ENCODE measurements at regions not wholly inside any gene's neighbourhood (a gene's known extent, or its start where the extent isn't known, plus 50 kb on each side); places are given as distances from the start of the nearest gene placed in this dataset.
"Not testable (repeated sequence)": the region's sequence is repeated elsewhere in the genome, so short reads cannot be mapped to it uniquely, and the experiment has no call there.

GRCh38 chr3:106906074-106906473 is 471.2 kb upstream of the CCDC54 start:
- no peak for DNase-seq (ENCODE audit: low read depth)

GRCh38 chr3:106908181-106908938 is 468.9 kb upstream of the CCDC54 start:
- DNase-seq (ENCODE audit: low read depth) = no peak

GRCh38 chr3:106913111-106913698 is 464.0 kb upstream of the CCDC54 start:
- no peak for DNase-seq (ENCODE audit: low read depth)

GRCh38 chr3:106913966-106914365 is 463.3 kb upstream of the CCDC54 start:
- DNase-seq (ENCODE audit: low read depth) = no peak

- no peak for DNase-seq (ENCODE audit: low read depth)
Measured at GRCh38 chr3:106920609-106921008, 456.6 kb upstream of the CCDC54 start.

GRCh38 chr3:106929081-106929480 is 448.2 kb upstream of the CCDC54 start:
- no peak for DNase-seq (ENCODE audit: low read depth)

GRCh38 chr3:106930086-106930485 is 447.2 kb upstream of the CCDC54 start:
- DNase-seq (ENCODE audit: low read depth) = no peak

GRCh38 chr3:106931904-106932303 is 445.3 kb upstream of the CCDC54 start:
- no peak for DNase-seq (ENCODE audit: low read depth)

GRCh38 chr3:106936337-106936736 is 440.9 kb upstream of the CCDC54 start:
- DNase-seq (ENCODE audit: low read depth) = no peak

GRCh38 chr3:106942051-106942450 is 435.2 kb upstream of the CCDC54 start:
- DNase-seq (ENCODE audit: low read depth) = no peak

- DNase-seq (ENCODE audit: low read depth) = no peak
Measured at GRCh38 chr3:106943071-106943470, 434.2 kb upstream of the CCDC54 start.

GRCh38 chr3:106945435-106945834 is 431.8 kb upstream of the CCDC54 start:
- no peak for DNase-seq (ENCODE audit: low read depth)

GRCh38 chr3:106946866-106947265 is 430.4 kb upstream of the CCDC54 start:
- DNase-seq (ENCODE audit: low read depth) = no peak

GRCh38 chr3:106957029-106957428 is 420.2 kb upstream of the CCDC54 start:
- DNase-seq (ENCODE audit: low read depth) = no peak

GRCh38 chr3:106962993-106963392 is 414.2 kb upstream of the CCDC54 start:
- no peak for DNase-seq (ENCODE audit: low read depth)

- DNase-seq (ENCODE audit: low read depth) = no peak
Measured at GRCh38 chr3:106963442-106963841, 413.8 kb upstream of the CCDC54 start.

- no peak for DNase-seq (ENCODE audit: low read depth)
Measured at GRCh38 chr3:106965307-106965706, 411.9 kb upstream of the CCDC54 start.

GRCh38 chr3:106969596-106969995 is 407.6 kb upstream of the CCDC54 start:
- DNase-seq (ENCODE audit: low read depth) = no peak

GRCh38 chr3:106981392-106981791 is 395.8 kb upstream of the CCDC54 start:
- DNase-seq (ENCODE audit: low read depth) = no peak

GRCh38 chr3:106985721-106986120 is 391.5 kb upstream of the CCDC54 start:
- no peak for DNase-seq (ENCODE audit: low read depth)

GRCh38 chr3:106998841-106999682 is 378.2 kb upstream of the CCDC54 start:
- DNase-seq (ENCODE audit: low read depth) = not testable (repeated sequence)

- DNase-seq (ENCODE audit: low read depth) = no peak
Measured at GRCh38 chr3:107001635-107002034, 375.6 kb upstream of the CCDC54 start.

GRCh38 chr3:107005352-107005751 is 371.9 kb upstream of the CCDC54 start:
- not testable (repeated sequence) for DNase-seq (ENCODE audit: low read depth)

Data from activated T-helper 1 cell treated with Interleukin-2 at 50 U/mL for 16 hours (primary cell).